Left cardiac atrium (tissue), 4 donors: ENCODE measurements at regions not wholly inside any gene's neighbourhood (a gene's known extent, or its start where the extent isn't known, plus 50 kb on each side); places are given as distances from the start of the nearest gene placed in this dataset.
"Not testable (repeated sequence)": the region's sequence is repeated elsewhere in the genome, so short reads cannot be mapped to it uniquely, and the experiment has no call there.

Experiments
- ATAC-seq, 2 donors: fragments of 200-7000 bp; cut with Tn5 transposase; one replicate each; pipeline ENCODE4 v1.9.1; 2020; ENCODE audit warnings: mild to moderate bottlenecking in 2 of 2, moderate library complexity in 2 of 2
- DNase-seq: peaks from one replicate; pipeline ENCODE4 v3.0.0-alpha.2; 2020
- intact Hi-C, 2 donors: fragments of 100-400 bp; cut with DNase I; formaldehyde crosslinking; loops; one replicate each; pipeline versions ENCODE4 v1.14.1 to v1.15.1; 2022 to 2023
- donor health status: DM: no; HTN: yes; CAD: no.
- donor health status: DM: no; HTN: yes; CAD: no; lungs with severe emphysema.
- donor health status: DM: yes; HTN: yes; CAD: no.
- donor health status: Dilated cardiomyopathy.

GRCh38 chr5:98510143-98510985, 263.1 kb upstream of the RGMB start:
- DNase-seq (no peak), ATAC-seq (peak in 1 of 2 donors; percentile 46)
- intact Hi-C loops, result no loop called here

DNA sequence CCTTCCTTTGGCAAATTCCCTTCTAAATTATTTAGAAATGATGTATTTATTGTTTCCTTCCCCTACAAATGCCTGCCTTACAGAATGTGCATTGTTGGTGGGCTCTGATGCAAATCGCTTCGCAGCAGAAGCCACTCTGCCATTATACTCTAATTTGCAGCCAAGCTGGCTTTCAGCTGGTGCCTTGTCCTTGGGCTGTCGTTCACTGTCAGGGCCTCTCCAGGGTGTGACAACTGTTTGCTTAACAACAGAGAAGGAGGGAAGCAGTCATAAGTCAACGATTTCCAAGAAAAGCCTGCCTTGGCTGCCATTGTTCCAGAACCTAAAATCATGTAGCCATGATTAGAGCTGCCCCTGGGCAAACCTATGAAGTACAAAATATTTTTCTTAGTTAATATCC, 260.1 kb upstream of the RGMB start:
- DNase-seq (no peak), ATAC-seq (no peak)
- intact Hi-C loops, result no loop called here

DNA sequence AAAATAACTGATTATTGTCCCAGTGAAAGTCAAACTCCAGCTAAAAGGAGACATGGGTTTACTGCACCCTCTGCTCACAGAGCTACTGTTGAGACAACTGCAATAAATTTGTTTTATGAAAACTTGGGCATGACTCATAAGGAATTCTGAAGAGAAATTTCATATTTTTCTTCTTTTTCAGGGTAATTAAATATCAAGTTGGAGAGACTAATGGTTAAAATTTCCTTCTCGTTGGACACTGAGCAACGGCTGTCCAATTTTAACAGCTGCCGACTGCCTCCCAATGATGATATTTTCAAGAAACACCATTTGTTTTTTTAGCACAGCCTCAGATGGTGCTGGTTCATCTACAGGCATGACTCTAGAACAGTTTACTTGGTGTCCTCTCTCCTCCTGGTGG, 259.2 kb upstream of the RGMB start:
- DNase-seq (no peak), ATAC-seq (no peak)
- intact Hi-C loops, result no loop called here

DNA sequence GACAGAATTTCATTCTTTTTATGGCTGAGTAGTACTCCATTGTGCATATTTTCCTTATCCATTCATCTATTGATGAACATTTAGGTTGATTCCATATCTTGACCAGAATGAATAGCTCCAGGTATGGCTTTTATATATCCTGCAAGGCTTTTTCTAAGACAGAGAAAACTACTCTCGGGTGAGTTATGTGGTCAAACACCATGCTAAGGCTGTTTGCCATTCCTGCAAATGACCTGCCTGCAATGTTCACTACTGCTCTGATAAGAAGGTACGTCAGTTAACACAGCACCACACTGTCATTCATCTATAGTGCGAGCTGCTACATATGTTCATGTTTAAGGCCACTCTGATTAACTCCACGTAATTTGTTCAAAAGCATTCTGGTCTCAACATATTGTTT, 256.8 kb upstream of the RGMB start:
- ATAC-seq (no peak), DNase-seq (no peak)
- intact Hi-C loops, result no loop called here

- intact Hi-C loops, result no loop called here
- DNase-seq (no peak), ATAC-seq (peak in 1 of 2 donors; percentile 38)
These were observed 255.7 kb upstream of the RGMB start for GRCh38 chr5:98517560-98518366.

GRCh38 chr5:98518754-98519153, 254.7 kb upstream of the RGMB start:
- DNase-seq, result no peak
- intact Hi-C loops, result no loop called here
- ATAC-seq, result no peak

DNA sequence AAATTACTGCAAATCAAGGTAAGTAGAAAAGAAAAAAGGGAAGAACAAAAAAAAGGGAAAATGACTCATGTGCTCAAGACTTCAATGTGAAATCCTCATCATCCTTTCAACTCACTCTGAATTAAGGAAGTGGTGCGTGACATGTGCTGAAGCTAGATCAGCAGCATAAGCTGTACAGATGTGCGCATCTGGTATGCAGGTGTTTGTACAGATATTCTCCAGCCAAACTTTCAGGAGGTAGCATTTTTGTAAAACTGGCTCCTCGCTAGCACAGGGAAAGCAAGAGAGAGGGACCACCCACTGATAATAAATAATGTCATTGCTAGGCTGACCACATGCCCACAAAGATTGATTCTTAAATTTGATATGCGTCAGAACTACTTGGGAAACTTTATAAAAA, 253.9 kb upstream of the RGMB start:
- intact Hi-C loops, result no loop called here
- DNase-seq, result no peak
- ATAC-seq, result no peak

DNA sequence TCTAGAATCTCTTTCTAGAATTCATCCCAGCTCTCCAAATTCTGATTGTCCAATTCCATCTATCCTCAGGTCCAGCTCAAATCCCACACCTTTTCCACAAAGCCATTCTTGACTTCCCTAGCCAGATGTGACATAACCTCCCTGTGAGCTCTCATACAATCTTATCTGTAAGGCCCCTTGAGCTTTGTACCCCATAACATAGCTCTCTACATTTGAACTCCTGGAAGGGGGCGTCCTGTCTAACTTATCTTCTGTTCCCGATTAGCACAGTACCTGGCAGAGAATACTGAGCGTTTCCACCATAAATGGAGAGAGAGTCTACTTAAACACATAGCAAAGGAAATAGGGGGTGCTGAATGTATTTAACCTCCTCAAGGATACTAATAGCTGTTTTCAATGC, 251.6 kb upstream of the RGMB start:
- ATAC-seq (no peak), DNase-seq (no peak)
- intact Hi-C loops, result no loop called here

DNA sequence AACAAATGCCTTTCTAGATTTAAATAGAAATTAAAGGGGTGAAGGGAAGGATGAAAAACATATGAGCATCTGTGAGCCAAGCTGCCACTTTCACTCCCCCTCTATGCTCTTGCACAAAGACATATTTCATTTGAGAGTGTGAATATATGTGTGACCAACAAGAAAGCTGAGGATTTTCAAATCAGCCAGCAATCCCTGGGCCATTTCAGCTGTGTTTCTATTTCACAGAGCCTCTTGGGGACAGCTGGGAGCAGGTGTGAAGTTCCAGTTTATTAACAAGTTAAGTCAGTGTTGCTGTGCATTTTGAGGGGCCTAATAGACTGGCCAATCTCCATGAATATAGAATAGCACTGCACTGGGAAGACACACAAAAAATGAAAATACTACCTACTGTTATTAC, 248.7 kb upstream of the RGMB start:
- DNase-seq (no peak), ATAC-seq (no peak)
- intact Hi-C loops, result no loop called here

DNA sequence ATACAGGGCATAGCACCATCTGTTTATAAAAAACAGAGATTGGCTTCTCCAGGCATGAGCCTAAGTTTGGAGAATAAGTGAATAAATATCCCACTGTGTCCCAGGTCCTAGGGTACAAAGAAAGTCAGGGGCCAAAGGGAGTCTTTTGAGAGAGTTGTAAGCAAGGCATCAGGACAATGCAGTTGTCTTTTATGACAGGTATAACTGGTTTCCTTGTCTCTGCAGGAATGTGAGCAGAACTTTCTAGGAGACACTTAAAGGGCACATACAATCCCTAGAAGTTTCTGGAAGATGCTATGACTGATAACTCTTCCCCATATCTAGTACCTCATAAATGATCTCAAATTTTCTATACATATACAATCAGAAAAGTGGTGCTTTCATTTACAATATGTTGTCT, 245.6 kb upstream of the RGMB start:
- intact Hi-C loops, result no loop called here
- ATAC-seq (no peak), DNase-seq (no peak)

GRCh38 chr5:98529321-98529720, 244.1 kb upstream of the RGMB start:
- intact Hi-C loops, result no loop called here
- ATAC-seq (no peak), DNase-seq (no peak)

DNA sequence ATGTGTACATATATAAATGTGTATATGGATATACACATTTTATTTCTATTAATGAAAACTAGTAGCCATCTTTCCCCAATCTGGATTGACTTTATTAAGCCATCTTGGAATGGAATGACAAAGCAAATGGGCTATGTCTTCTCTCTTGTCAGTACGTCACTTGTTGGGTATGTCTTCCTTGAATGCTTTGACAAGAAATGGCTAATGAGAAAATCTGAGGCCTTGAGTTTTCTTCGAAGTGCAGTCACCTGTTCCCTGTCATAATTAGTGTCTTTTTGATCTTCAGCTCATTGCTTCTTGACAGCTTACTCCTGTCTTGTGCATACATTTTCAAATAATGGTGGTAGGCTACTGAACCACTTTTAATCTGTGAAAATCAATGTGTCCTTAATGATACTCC, 243.2 kb upstream of the RGMB start:
- intact Hi-C loops, result no loop called here

DNA sequence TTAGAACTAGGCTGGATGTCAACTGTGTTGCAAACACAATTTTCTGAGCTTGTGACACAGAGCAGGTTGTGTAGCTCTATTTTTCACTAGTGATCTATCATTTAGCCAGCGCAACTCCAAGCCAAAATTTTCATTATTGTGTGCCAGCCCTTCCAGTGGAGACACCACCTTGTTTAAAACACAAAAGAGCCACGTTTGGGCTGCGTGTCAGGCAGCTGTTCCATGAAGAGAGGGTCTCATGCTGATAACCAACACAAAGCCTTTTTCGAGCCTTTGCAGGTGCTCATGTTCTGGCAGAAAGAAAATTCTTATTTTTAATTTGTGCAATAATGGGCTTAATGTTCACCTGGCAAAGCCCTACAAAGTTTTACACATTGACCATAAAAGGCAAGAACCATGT, 237.6 kb upstream of the RGMB start:
- ATAC-seq (no peak), DNase-seq (no peak)
- intact Hi-C loops, result no loop called here

More for the DNA sequence above, 243.2 kb upstream of the RGMB start:
- DNase-seq, result no peak
- no peak for ATAC-seq

DNA sequence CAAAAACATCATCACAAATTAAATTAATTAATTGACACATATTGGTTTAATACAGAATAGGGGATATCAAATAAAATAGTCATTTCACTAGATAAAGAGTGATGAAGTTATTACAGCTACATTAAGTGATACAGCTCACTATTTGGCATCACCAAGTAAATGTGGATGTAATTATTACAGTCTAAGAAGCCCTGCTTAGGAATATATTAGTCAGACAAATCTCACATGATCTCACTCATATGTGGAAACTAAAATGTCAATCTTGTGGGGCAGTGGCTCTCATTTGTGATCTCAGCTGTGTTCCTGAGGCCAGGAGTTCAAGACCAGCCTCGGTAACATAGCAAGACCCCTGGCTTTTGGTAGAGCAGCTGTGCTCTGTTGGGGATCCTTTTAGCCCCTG, 233.4 kb upstream of the RGMB start:
- intact Hi-C loops, result no loop called here
- ATAC-seq, result no peak
- no peak for DNase-seq

DNA sequence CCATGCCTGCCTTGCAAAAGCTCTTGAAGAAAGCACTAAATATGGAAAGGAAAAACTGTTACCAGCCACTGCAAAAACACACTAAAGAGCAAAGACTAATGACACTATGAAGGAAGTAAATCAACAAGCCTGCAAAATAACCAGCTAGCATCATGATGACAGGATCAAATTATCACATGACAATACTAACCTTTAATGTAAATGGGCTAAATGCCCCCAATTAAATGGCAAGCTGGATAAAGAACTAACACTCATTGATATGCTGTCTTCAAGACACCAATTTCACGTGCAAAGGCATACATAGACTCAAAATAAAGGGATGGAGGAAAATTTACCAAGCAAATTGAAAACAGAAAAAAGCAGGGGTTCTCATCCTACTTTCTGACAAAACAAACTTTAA, 231.8 kb upstream of the RGMB start:
- no peak for ATAC-seq
- no peak for DNase-seq
- intact Hi-C loops, result no loop called here

DNA sequence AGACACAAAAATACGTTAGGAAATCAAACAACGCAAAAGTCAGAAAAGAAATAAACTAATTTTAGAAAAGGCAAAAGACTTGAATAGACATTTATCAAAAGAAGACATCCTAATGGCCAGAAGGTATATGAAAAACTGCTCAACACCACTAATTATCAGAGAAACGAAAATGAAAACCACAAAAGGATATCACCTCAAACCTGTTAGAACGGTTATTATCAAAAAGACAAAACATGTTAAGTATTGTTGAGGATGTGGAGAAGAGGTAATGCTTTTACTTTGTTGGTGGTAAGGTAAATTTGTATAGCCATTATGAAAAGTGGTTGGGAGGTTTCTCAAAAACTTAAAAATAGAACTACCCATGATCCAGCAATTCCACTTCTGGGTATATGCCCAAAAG, 230.0 kb upstream of the RGMB start:
- no peak for ATAC-seq
- no peak for DNase-seq
- intact Hi-C loops, result no loop called here

DNA sequence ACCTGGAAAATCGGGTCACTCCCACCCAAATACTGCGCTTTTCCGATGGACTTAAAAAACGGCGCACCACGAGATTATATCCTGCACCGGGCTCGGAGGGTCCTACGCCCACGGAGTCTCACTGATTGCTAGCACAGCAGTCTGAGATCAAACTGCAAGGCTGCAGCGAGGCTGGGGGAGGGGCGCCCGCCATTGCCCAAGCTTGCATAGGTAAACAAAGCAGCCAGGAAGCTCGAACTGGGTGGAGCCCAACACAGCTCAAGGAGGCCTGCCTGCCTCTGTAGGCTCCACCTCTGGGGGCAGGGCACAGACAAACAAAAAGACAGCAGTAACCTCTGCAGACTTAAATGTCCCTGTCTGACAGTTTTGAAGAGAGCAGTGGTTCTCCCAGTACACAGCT, 226.5 kb upstream of the RGMB start:
- ATAC-seq, DNase-seq, intact Hi-C loops: not testable (repeated sequence)

DNA sequence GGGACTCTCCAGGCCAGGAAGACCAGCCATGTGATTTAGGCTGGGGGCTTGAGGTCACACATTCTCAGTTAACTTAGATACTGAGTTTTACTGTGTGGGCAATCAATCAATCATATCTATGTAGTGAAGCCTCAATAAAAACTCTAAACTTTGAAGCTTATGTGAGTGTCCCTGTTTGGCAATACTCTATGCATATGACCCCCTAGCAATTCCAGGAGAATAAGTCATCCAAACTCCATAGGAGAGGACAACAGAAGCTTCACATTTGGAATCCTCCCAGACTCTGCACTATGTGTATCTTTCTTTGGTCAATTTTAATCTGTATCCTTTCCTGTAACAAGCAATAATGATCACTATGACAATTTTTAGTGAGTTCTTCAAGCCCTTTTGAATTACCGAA, 216.8 kb upstream of the RGMB start:
- no peak for ATAC-seq
- DNase-seq, result no peak
- intact Hi-C loops, result no loop called here

DNA sequence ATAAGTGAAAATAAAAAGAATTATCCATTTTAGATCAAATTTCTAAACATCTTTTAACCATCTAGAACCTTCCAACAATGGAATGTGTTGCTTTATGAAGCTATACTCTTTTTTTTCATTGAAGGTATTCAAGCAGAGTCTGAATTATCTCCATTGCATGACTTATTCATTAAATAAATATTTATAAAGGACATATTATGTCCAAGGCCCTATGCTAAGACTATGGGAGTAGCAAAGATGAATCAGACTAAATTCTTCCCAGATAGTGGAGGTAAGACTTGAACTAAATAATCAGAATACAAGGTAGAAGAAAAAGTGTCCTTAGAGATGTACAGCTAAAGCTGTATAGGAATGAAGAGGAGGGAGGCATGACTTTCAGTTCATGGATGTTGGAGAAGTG, 215.5 kb upstream of the RGMB start:
- intact Hi-C loops, result no loop called here
- ATAC-seq, result no peak
- no peak for DNase-seq

DNA sequence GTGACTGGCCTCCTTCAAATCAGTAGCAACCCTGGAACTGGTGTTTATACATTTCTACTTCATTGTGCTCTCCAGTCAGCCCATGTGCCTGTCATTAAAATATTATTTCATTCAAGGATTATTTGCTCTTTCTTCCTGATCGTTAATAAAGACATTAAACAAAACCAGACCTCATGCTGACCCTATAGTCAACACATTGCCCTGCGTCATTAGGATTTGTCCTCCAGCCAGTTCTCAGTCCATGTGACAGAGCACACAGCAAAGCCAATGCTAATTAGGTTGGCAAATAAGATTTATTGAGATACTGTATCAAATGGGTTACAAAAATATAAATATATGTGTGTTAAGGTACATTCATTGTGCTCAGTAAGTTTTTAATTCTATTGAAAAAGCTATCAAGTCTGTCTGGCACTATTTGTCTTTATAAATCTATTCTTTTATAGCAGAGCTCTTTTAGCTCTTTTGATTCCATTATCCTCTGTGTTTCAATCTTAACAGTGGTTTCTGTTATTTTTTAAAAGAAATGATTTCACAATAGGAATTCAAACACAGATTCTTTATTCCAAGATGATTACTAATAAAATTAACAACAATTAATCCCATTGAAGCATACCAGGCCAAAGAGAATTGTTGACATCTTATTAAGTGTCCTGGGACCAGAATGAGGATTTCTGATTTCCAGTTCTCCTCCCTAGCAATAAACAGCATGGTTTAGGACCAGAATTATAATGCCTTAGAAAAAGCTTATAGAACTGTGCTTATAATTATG, 209.4 kb upstream of the RGMB start:
- ATAC-seq (no peak), DNase-seq (no peak)
- intact Hi-C loops, result no loop called here
